ENCODE measurements at regions not wholly inside any gene's neighbourhood (a gene's known extent, or its start where the extent isn't known, plus 50 kb on each side); places are given as distances from the start of the nearest gene placed in this dataset.
"Not testable (repeated sequence)": the region's sequence is repeated elsewhere in the genome, so short reads cannot be mapped to it uniquely, and the experiment has no call there.

GRCh38 chr10:3658766-3659165 is 126.2 kb downstream of the KLF6 start:
- no peak for DNase-seq

- DNase-seq, result no peak
These were observed 128.8 kb downstream of the KLF6 start for GRCh38 chr10:3656214-3656613.

GRCh38 chr10:3655528-3655927 is 129.5 kb downstream of the KLF6 start:
- no peak for DNase-seq

- DNase-seq, result no peak
These were observed 130.0 kb downstream of the KLF6 start for GRCh38 chr10:3654980-3655379.

GRCh38 chr10:3654496-3654895 is 130.5 kb downstream of the KLF6 start:
- DNase-seq, result no peak

GRCh38 chr10:3653303-3653702 is 131.7 kb downstream of the KLF6 start:
- not testable (repeated sequence) for DNase-seq

GRCh38 chr10:3652886-3653285 is 132.1 kb downstream of the KLF6 start:
- no peak for DNase-seq

- no peak for DNase-seq
These were observed 132.9 kb downstream of the KLF6 start for GRCh38 chr10:3651969-3652653.

- DNase-seq, result no peak
These were observed 136.4 kb downstream of the KLF6 start for GRCh38 chr10:3648576-3648975.

GRCh38 chr10:3648170-3648569 is 136.8 kb downstream of the KLF6 start:
- DNase-seq, result no peak

- no peak for DNase-seq
These were observed 137.9 kb downstream of the KLF6 start for GRCh38 chr10:3647074-3647473.

GRCh38 chr10:3645406-3645805 is 139.6 kb downstream of the KLF6 start:
- DNase-seq, result no peak

- no peak for DNase-seq
These were observed 144.2 kb downstream of the KLF6 start for GRCh38 chr10:3640816-3641215.

- DNase-seq, result no peak
These were observed 145.5 kb downstream of the KLF6 start for GRCh38 chr10:3639546-3639945.

GRCh38 chr10:3636356-3637181 is 148.4 kb downstream of the KLF6 start:
- no peak for DNase-seq

- no peak for DNase-seq
These were observed 149.3 kb downstream of the KLF6 start for GRCh38 chr10:3635697-3636096.

- no peak for DNase-seq
These were observed 149.8 kb downstream of the KLF6 start for GRCh38 chr10:3635211-3635671.

- DNase-seq, result not testable (repeated sequence)
These were observed 150.4 kb downstream of the KLF6 start for GRCh38 chr10:3634646-3635045.

- no peak for DNase-seq
These were observed 153.2 kb downstream of the KLF6 start for GRCh38 chr10:3631701-3632330.

- no peak for DNase-seq
These were observed 153.7 kb downstream of the KLF6 start for GRCh38 chr10:3631291-3631690.

- DNase-seq, result no peak
These were observed 158.9 kb downstream of the KLF6 start for GRCh38 chr10:3625959-3626751.

GRCh38 chr10:3624367-3624766 is 160.6 kb downstream of the KLF6 start:
- no peak for DNase-seq

GRCh38 chr10:3623746-3624145 is 161.3 kb downstream of the KLF6 start:
- DNase-seq, result no peak

Measured in NCI-H1092 (cell line).